Upper lobe of right lung (tissue), 1 donor: ENCODE measurements at regions not wholly inside any gene's neighbourhood (a gene's known extent, or its start where the extent isn't known, plus 50 kb on each side); places are given as distances from the start of the nearest gene placed in this dataset.
"Not testable (repeated sequence)": the region's sequence is repeated elsewhere in the genome, so short reads cannot be mapped to it uniquely, and the experiment has no call there.

Experiments used
- ATAC-seq: fragments of 200-7000 bp; cut with Tn5 transposase; one replicate; pipeline ENCODE4 v1.9.1; 2020; ENCODE audit warnings: mild to moderate bottlenecking, moderate library complexity
- DNase-seq: peaks from one replicate; pipeline ENCODE4 v3.0.0-alpha.2; 2020
- H3K27ac ChIP-seq: fragments of 200-600 bp; one replicate; pipeline ENCODE4 v1.8.0; 2022
- H3K27me3 ChIP-seq: fragments of 200-600 bp; one replicate; pipeline ENCODE4 v1.8.0; 2022; ENCODE audit warnings: mild to moderate bottlenecking
- H3K36me3 ChIP-seq: fragments of 200-600 bp; one replicate; pipeline ENCODE4 v1.8.0; 2022
- H3K4me1 ChIP-seq: fragments of 200-600 bp; one replicate; pipeline ENCODE4 v1.8.0; 2022
- H3K4me3 ChIP-seq: fragments of 200-600 bp; one replicate; pipeline ENCODE4 v1.8.0; 2022; ENCODE audit warnings: mild to moderate bottlenecking
- H3K9me3 ChIP-seq: fragments of 200-600 bp; one replicate; pipeline ENCODE4 v1.8.0; 2022
- CTCF ChIP-seq: fragments of 200-600 bp; IDR thresholded peaks from one replicate; pipeline ENCODE4 v1.8.0; 2022; ENCODE audit warnings: antibody characterized with exemption
- intact Hi-C: fragments of 100-400 bp; cut with DNase I; formaldehyde crosslinking; loops from one replicate; pipeline ENCODE4 v1.11.0; 2022
- donor health status: DM: no; HTN: yes; CAD: no; lungs with severe emphysema.

GRCh38 chr5:19270153-19270552 lies 717.8 kb downstream of the CDH18 start:
- ATAC-seq = no peak

GRCh38 chr5:19274578-19274977 lies 713.4 kb downstream of the CDH18 start:
- H3K4me1 ChIP-seq = no peaks in the 10 kb centered on the region
- intact Hi-C loops = no loop called here
- H3K9me3 ChIP-seq = no peaks in the 10 kb centered on the region
- ATAC-seq (no peak), DNase-seq (no peak)
- TF ChIP-seq CTCF = no peak
- no peak overlapping the region for H3K27ac ChIP-seq
- no peak overlapping the region for H3K4me3 ChIP-seq
- no peaks in the 10 kb centered on the region for H3K36me3 ChIP-seq
- H3K27me3 ChIP-seq = no peaks in the 10 kb centered on the region

More at GRCh38 chr5:19270153-19270552, 717.8 kb downstream of the CDH18 start:
- DNase-seq = no peak
- Histone ChIP-seq H3K36me3 (no peaks in the 10 kb centered on the region), H3K27me3 (no peaks in the 10 kb centered on the region), H3K9me3 (no peaks in the 10 kb centered on the region), H3K4me3 (no peak overlapping the region), H3K27ac (no peak overlapping the region), H3K4me1 (no peaks in the 10 kb centered on the region)
- TF ChIP-seq CTCF = no peak
- intact Hi-C loops = no loop called here

GRCh38 chr5:19285286-19285685 lies 702.7 kb downstream of the CDH18 start:
- Histone ChIP-seq H3K4me1 (no peaks in the 10 kb centered on the region), H3K4me3 (no peak overlapping the region), H3K9me3 (no peaks in the 10 kb centered on the region), H3K27ac (no peak overlapping the region), H3K36me3 (no peaks in the 10 kb centered on the region), H3K27me3 (no peaks in the 10 kb centered on the region)
- ATAC-seq (no peak), DNase-seq (no peak)
- intact Hi-C loops = no loop called here
- no peak for TF ChIP-seq CTCF

GRCh38 chr5:19287548-19288277 lies 700.3 kb downstream of the CDH18 start:
- H3K4me3 ChIP-seq, H3K36me3 ChIP-seq, H3K27me3 ChIP-seq, ATAC-seq, H3K27ac ChIP-seq, H3K4me1 ChIP-seq, H3K9me3 ChIP-seq, DNase-seq, intact Hi-C loops: not testable (repeated sequence)

GRCh38 chr5:19288311-19288710 lies 699.7 kb downstream of the CDH18 start:
- H3K27me3 ChIP-seq, ATAC-seq, H3K9me3 ChIP-seq, DNase-seq, H3K4me3 ChIP-seq, intact Hi-C loops, H3K27ac ChIP-seq, H3K36me3 ChIP-seq, H3K4me1 ChIP-seq: not testable (repeated sequence)

GRCh38 chr5:19297934-19298333 lies 690.1 kb downstream of the CDH18 start:
- no peak for DNase-seq
- no peaks in the 10 kb centered on the region for H3K4me1 ChIP-seq
- H3K9me3 ChIP-seq = no peaks in the 10 kb centered on the region
- intact Hi-C loops = no loop called here
- no peaks in the 10 kb centered on the region for H3K27me3 ChIP-seq
- H3K27ac ChIP-seq = no peak overlapping the region
- H3K36me3 ChIP-seq = no peaks in the 10 kb centered on the region
- ATAC-seq = no peak
- no peak for TF ChIP-seq CTCF
- H3K4me3 ChIP-seq = no peak overlapping the region

- DNase-seq = no peak
- intact Hi-C loops = no loop called here
- Histone ChIP-seq H3K36me3 (no peaks in the 10 kb centered on the region), H3K4me1 (no peaks in the 10 kb centered on the region), H3K9me3 (no peaks in the 10 kb centered on the region), H3K27me3 (no peaks in the 10 kb centered on the region), H3K4me3 (no peak overlapping the region), H3K27ac (no peak overlapping the region)
- no peak for ATAC-seq
- no peak for TF ChIP-seq CTCF
Observed at GRCh38 chr5:19301271-19301670, 686.7 kb downstream of the CDH18 start.
